Inflammatory macrophage treated with lipopolysaccharide for 1 hour (primary cell): ENCODE measurements at regions not wholly inside any gene's neighbourhood (a gene's known extent, or its start where the extent isn't known, plus 50 kb on each side); places are given as distances from the start of the nearest gene placed in this dataset.

Experiments used
- DNase-seq, 2 donors: peaks; one replicate each; pipeline ENCODE4 v3.0.0-alpha.2; 2020 to 2022

- DNase-seq: no peak
Measured at GRCh38 chr13:65868099-65868498, 1362.0 kb downstream of the PCDH9 start.

- no peak for DNase-seq
Measured at GRCh38 chr13:65866138-65866537, 1364.0 kb downstream of the PCDH9 start.

GRCh38 chr13:65865206-65865605 lies 1364.9 kb downstream of the PCDH9 start:
- DNase-seq: no peak

GRCh38 chr13:65864039-65864438 lies 1366.1 kb downstream of the PCDH9 start:
- no peak for DNase-seq

DNA sequence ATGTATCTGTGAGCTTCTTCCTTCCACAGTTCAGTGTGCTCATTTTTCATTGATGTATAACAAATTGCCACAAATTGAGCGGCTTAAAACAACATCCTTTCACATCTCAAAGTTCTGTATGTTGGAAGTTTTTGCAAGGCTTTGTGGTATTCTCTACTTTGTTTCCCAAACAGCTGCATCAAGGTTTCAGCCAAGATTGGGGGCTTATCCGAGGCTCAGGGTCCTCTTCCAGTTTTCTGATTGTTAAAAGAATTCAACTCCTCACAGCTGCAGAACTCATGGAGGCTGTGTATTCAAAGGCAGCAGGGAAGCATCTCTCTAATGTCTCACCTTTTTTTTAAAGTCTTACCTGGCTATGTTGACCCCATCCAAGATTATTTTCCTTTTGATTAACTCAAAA lies 1369.8 kb downstream of the PCDH9 start:
- no peak for DNase-seq

- DNase-seq: no peak
Measured at GRCh38 chr13:65857942-65858565, 1372.1 kb downstream of the PCDH9 start.

GRCh38 chr13:65856431-65856830 lies 1373.7 kb downstream of the PCDH9 start:
- no peak for DNase-seq

DNA sequence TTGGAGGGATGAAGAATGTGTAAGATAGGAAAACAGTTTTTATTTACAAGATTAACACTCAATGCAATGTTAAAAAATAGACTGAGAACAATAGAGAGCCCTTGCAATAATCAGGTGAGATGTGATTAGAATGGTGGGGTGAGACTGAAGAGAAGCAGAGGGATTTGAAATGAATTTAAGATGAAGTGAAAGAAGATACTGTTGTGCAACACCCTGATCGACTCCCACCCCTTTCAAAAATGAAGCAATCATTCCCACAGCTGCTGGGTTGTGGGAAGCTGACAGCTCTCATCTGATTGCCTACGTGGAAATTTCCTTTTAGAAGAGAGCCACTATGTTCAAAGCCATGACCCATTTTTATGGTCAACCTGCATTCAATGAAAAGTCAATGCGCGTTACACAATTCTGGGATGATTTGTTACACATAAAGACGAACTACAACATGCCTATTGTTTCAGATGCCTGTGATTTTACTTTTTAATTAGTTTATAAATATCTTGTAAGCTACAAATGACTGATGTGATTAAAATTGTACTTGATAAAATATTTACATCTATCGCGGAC lies 1374.8 kb downstream of the PCDH9 start:
- no peak for DNase-seq

- DNase-seq: no peak
Measured at GRCh38 chr13:65854431-65854830, 1375.7 kb downstream of the PCDH9 start.

DNA sequence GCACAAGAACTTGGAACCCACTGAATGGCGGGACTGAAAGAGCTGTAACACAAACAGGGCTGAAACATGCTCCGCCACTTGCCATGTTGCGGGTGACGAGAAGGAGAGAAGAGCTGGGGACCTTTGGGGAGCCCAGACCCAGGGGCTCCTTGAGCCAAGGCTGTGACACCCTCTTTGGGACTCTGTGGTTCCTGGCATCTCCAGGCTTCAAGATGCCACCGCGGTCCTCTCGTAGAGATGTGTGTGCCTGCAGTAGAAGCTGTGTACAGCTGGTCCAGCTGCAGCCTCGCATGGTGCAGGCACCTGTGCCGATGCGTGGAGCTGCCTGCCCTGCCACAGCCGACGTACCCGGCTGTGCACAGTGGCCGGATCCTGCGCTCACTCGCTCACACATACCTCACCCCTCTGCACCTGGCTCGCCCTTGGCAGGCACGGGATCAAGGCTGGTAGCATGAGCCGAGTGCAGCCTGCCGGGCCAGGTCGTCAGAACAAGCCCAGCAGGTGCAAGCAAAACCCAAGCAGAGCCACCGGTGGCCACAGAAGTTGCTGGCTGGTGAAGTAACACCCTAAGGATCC lies 1385.8 kb downstream of the PCDH9 start:
- no peak for DNase-seq

DNA sequence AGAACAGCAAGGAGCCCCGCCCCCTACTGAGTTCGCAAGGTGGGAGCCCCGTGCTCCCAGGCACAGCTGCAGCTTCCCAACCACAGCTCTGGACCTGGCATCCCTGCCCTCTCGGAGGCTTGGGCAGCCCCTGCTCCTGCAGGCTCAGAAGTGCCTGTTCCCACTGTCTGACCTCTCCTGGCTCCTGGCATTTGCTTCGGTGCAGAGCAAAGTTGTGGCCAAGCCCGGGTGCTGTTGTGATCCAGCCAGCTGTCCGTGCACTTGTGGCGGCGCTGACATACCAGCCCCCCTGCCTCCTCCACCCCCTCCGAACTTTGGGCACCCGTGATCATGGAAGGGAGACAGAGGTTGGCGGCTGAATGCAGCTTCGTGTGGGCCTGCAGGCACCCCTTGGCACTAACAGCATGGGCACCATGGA lies 1386.8 kb downstream of the PCDH9 start:
- DNase-seq: no peak

GRCh38 chr13:65841156-65841555 lies 1389.0 kb downstream of the PCDH9 start:
- no peak for DNase-seq

GRCh38 chr13:65836066-65836465 lies 1394.1 kb downstream of the PCDH9 start:
- no peak for DNase-seq

GRCh38 chr13:65834897-65835296 lies 1395.2 kb downstream of the PCDH9 start:
- DNase-seq: no peak

- no peak for DNase-seq
Measured at GRCh38 chr13:65830411-65831205, 1399.5 kb downstream of the PCDH9 start.

GRCh38 chr13:65829241-65830008 lies 1400.7 kb downstream of the PCDH9 start:
- DNase-seq: no peak

DNA sequence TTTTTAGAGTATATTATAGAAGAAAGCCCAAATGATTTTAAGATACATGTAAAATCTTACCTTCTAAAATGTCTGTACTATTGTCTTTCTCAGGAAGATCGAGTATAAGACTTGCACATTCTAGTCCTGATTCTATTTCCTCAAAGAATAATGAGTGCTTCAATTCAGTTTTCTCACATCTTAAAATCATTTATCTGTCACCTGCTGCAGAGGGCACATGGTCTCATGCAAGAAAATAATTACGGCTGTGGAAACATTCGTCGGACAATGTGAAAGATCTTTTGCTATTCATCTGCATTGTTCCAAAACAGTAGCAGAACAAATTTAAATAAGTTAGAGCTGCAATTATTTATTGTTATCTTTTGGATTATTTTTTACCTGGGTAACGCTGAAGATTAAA lies 1403.5 kb downstream of the PCDH9 start:
- no peak for DNase-seq

DNA sequence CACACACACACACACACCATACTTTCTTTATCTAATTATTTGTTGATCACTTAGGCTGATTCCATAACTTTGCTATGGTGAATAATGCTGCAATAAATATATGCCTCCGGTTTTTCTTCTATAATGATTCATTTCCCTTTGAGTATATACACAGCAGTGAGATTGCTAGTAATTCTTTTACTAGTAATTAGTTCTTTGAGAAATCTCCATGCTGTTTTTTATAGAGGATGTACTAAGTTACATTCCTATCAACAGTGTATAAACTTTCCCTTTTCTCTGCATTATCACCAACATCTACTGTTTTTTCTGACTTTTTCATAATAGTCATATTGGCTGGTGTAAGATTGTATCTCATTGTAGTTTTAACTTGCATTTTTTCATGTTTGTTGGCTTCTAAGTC lies 1405.1 kb downstream of the PCDH9 start:
- DNase-seq: no peak

DNA sequence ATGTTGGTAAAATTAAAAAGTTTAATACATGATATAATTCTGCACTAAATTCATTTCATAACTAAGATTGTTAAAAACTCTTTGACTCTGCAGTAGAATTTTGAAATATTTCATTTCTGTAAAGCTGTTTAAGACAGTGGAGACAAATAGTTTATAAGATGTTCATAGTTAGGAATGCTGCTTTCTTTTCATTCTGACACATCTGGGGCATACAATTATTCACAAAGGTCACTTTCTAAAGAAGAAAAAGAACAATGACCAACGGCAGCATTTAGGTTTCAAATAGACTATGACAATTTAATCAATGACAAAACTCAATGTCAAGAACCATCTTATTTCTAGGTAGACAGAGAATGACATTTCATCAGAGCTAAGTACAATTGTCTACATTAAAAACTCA lies 1422.1 kb downstream of the PCDH9 start:
- DNase-seq: no peak

DNA sequence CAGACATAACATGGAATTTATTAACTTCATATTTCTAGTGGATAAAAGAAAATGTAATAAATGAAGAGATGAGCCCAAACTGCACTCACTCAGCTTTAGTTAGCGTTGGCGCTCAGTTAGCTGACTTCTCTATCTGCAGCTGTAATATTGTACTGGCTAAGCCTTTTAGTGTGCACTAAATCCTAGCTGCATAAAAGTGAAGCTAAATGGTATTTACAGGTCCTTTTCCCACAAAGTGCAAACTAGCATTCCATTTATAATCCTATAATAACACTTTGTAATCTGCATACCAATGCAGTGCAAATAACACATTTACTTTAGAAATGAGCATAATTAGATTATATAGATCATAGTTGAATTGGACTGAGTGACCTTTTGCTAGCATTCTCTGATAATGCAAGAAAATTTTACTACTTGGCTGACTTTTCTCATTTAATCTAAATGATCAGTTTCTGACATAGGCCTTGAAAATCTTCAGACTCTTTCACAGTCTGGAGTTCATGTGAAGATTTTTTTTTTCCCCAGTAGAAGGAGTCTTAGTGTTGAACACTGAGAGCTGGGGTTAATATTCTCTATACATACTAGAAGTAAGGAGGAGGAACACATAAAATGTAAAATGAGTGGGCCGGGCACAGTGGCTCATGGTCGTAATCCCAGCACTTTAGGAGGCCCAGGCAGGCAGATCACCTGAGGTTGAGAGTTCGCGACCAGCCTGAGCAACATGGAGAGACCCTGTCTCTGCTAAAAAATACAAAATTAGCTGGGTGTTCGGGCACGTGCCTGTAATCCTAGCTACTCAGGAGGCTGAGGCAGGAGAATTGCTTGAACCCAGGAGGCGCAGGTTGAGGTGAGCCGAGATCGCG lies 1426.4 kb downstream of the PCDH9 start:
- no peak for DNase-seq

DNA sequence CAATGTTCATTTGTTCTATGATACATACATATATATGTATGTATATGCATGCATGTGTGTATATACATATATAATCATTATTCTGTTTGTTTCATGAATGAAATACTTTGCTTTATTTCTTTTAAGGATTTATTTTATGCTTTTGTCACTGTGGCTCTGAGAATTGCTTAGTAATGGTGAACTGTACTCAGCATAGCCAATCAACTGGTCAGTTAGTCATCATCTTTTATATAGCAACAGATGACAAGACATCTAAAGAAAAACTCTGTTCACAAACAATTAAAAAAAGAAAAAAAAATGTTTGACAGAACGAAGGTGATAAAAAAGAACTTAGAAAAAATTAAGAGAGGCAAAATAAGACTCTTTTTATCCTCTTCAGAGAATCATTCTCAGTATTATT lies 1440.3 kb downstream of the PCDH9 start:
- no peak for DNase-seq

GRCh38 chr13:65787082-65787481 lies 1443.1 kb downstream of the PCDH9 start:
- no peak for DNase-seq
